OCI-LY1 (cell line): ENCODE measurements at regions not wholly inside any gene's neighbourhood (a gene's known extent, or its start where the extent isn't known, plus 50 kb on each side); places are given as distances from the start of the nearest gene placed in this dataset.

Experiments used
- H2AFZ ChIP-seq: fragments of 200-600 bp; sonication (generic), shearing (Covaris generic); 2 replicates; pipeline ENCODE4 v1.6.0; 2014; ENCODE audit warnings: antibody characterized with exemption, mild to moderate bottlenecking, low read length
- H3F3A ChIP-seq: fragments of 200-600 bp; sonication (generic), shearing (Covaris generic); 2 replicates; pipeline ENCODE4 v1.6.0; 2014; ENCODE audit warnings: mild to moderate bottlenecking, antibody characterized with exemption, low read length, moderate library complexity; ENCODE audit not compliant: insufficient read depth
- H3K27ac ChIP-seq: fragments of 200-600 bp; sonication (generic); 2 replicates; pipeline ENCODE4 v1.5.1; 2014; ENCODE audit warnings: low read length, mixed run types, mild to moderate bottlenecking, low read depth; ENCODE audit not compliant: poor library complexity, severe bottlenecking
- H3K27me3 ChIP-seq: fragments of 200-600 bp; sonication (generic); 2 replicates; pipeline ENCODE4 v1.6.0; 2014; ENCODE audit warnings: antibody characterized with exemption, mild to moderate bottlenecking, low read length, moderate library complexity; ENCODE audit not compliant: insufficient read depth
- H3K36me3 ChIP-seq: fragments of 200-600 bp; sonication (generic); 2 replicates; pipeline ENCODE4 v1.6.1; 2014; ENCODE audit warnings: mild to moderate bottlenecking, antibody characterized with exemption, low read length, moderate library complexity, mixed read lengths; ENCODE audit not compliant: insufficient read depth
- H3K4me1 ChIP-seq: fragments of 200-600 bp; sonication (generic); 2 replicates; pipeline ENCODE4 v1.5.1; 2014; ENCODE audit warnings: mild to moderate bottlenecking, low read length, moderate library complexity; ENCODE audit not compliant: insufficient read depth, severe bottlenecking
- H3K4me2 ChIP-seq: fragments of 200-600 bp; sonication (generic), shearing (Covaris generic); 2 replicates; pipeline ENCODE4 v1.6.1; 2014; ENCODE audit warnings: low read length
- H3K4me3 ChIP-seq: fragments of 200-600 bp; sonication (generic); 2 replicates; pipeline ENCODE4 v1.5.1; 2014; ENCODE audit warnings: low read length, low read depth, mild to moderate bottlenecking, mixed read lengths; ENCODE audit not compliant: poor library complexity, severe bottlenecking
- H3K79me2 ChIP-seq: fragments of 200-600 bp; shearing (Covaris generic); 2 replicates; pipeline ENCODE4 v1.6.1; 2016; ENCODE audit warnings: mixed run types, low read length, mixed read lengths; ENCODE audit not compliant: insufficient read depth
- H3K9ac ChIP-seq: fragments of 200-600 bp; sonication (generic), shearing (Covaris generic); 2 replicates; pipeline ENCODE4 v1.6.1; 2014; ENCODE audit warnings: mild to moderate bottlenecking, low read length, mixed read lengths
- H3K9me2 ChIP-seq: fragments of 200-600 bp; sonication (generic), shearing (Covaris generic); 2 replicates; pipeline ENCODE4 v1.6.1; 2014; ENCODE audit warnings: low read depth, mild to moderate bottlenecking, low read length, mixed read lengths
- H3K9me3 ChIP-seq: fragments of 200-600 bp; shearing (Covaris generic); 2 replicates; pipeline ENCODE4 v1.6.1; 2014; ENCODE audit warnings: low read length, mixed read lengths
- H4K20me1 ChIP-seq: fragments of 200-600 bp; sonication (generic), shearing (Covaris generic); 2 replicates; pipeline ENCODE4 v1.6.0; 2016; ENCODE audit warnings: mild to moderate bottlenecking, low read length; ENCODE audit not compliant: insufficient read depth
- CTCF ChIP-seq: fragments of 200-600 bp; sonication (generic), shearing (Covaris generic); IDR thresholded peaks from 2 replicates; pipeline ENCODE4 v1.5.1; 2017; ENCODE audit warnings: mild to moderate bottlenecking, antibody characterized with exemption, low read length, moderate library complexity, mixed read lengths
- EZH2 ChIP-seq: fragments of 200-600 bp; sonication (generic), shearing (Covaris generic); IDR thresholded peaks from 2 replicates; pipeline ENCODE4 v1.8.0; 2017; ENCODE audit warnings: borderline replicate concordance, mixed run types, mild to moderate bottlenecking, antibody characterized with exemption, low read length, moderate library complexity, mixed read lengths

- Histone ChIP-seq H3K27me3 (no peaks in the 10 kb centered on the region), H3K9me3 (no peaks in the 10 kb centered on the region), H4K20me1 (no peaks in the 10 kb centered on the region), H3K79me2 (no peaks in the 10 kb centered on the region), H3K9ac (no peak overlapping the region), H3K4me2 (no peak overlapping the region), H3K9me2 (no peaks in the 10 kb centered on the region), H3F3A (no peaks in the 10 kb centered on the region), H2AFZ (no peak overlapping the region), H3K4me3 (no peak overlapping the region), H3K36me3 (no peaks in the 10 kb centered on the region), H3K27ac (no peak overlapping the region), H3K4me1 (no peaks in the 10 kb centered on the region)
- TF ChIP-seq EZH2 (no peak), CTCF (no peak)
These were observed 339.5 kb upstream of the EDIL3 start for GRCh38 chr5:84724181-84724580.

GRCh38 chr5:84718377-84718776 lies 333.7 kb upstream of the EDIL3 start:
- Histone ChIP-seq H3K9me2 (no peaks in the 10 kb centered on the region), H3K79me2 (no peaks in the 10 kb centered on the region), H3K27ac (no peak overlapping the region), H3K4me3 (no peak overlapping the region), H3K27me3 (no peaks in the 10 kb centered on the region), H3K9ac (no peak overlapping the region), H3K4me2 (no peak overlapping the region), H3K9me3 (no peaks in the 10 kb centered on the region), H3K4me1 (no peaks in the 10 kb centered on the region), H4K20me1 (no peaks in the 10 kb centered on the region), H3K36me3 (no peaks in the 10 kb centered on the region), H3F3A (no peaks in the 10 kb centered on the region), H2AFZ (no peak overlapping the region)
- no peak for TF ChIP-seq EZH2
- no peak for TF ChIP-seq CTCF

GRCh38 chr5:84715686-84716085 lies 331.0 kb upstream of the EDIL3 start:
- TF ChIP-seq CTCF (no peak), EZH2 (no peak)
- Histone ChIP-seq H3K9me3 (no peaks in the 10 kb centered on the region), H4K20me1 (no peaks in the 10 kb centered on the region), H3K79me2 (no peaks in the 10 kb centered on the region), H3F3A (no peaks in the 10 kb centered on the region), H3K9ac (no peak overlapping the region), H3K27me3 (no peaks in the 10 kb centered on the region), H3K4me3 (no peak overlapping the region), H3K4me1 (no peaks in the 10 kb centered on the region), H3K4me2 (no peak overlapping the region), H3K27ac (no peak overlapping the region), H3K36me3 (no peaks in the 10 kb centered on the region), H2AFZ (no peak overlapping the region), H3K9me2 (no peaks in the 10 kb centered on the region)
